ENCODE measurements at regions not wholly inside any gene's neighbourhood (a gene's known extent, or its start where the extent isn't known, plus 50 kb on each side); places are given as distances from the start of the nearest gene placed in this dataset.
"Not testable (repeated sequence)": the region's sequence is repeated elsewhere in the genome, so short reads cannot be mapped to it uniquely, and the experiment has no call there.

- no peak for DNase-seq
These were observed 211.9 kb downstream of the FGF9 start for GRCh38 chr13:21882766-21883165.

- no peak for DNase-seq
These were observed 212.8 kb downstream of the FGF9 start for GRCh38 chr13:21883713-21884112.

GRCh38 chr13:21884299-21884909 lies 213.5 kb downstream of the FGF9 start:
- DNase-seq: no peak

- no peak for DNase-seq
These were observed 214.2 kb downstream of the FGF9 start for GRCh38 chr13:21884965-21885567.

DNA sequence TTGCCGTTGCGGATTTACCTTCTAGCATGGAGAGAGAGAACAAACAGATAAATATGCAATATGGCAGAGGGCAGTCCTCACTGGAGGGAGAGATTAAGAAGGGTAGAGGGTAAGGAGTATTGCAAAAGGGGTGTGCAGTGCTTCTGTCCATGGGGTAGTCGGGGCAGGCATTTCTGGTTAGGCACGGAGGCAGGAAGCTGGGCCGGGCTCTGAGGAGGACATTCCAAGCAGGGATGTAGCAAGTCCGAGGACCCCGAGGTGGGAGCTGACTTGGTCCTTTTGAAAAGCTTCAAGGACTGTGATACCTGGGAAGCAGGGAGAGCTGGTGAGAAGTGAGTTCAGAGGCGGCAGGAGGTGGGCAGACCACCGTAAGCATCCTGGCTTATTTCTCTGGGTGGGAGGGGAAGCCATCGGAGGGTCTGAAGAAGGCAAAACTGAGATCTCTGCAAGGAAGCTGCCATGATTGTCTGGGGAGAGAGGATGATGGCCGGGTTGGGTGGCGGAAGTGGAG lies 214.9 kb downstream of the FGF9 start:
- DNase-seq: no peak

DNA sequence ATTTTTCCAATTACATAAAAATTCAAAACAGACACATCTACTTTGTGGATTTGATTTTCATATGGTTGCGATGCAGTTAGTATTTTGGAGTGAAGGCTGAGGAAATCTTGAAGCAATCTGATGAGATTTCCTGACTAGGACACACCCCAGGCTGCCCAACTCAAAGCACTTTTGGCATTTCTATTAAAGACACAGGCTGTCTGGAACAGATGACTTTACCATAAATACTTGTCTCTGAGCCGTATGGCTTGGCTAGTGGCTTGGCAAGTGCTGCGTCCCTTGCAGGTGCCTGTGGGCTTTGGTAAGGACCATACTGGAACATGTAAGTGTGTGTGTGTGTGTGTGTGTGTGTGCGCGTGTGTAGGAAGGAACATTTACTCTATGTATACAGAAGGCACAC lies 218.8 kb downstream of the FGF9 start:
- DNase-seq: no peak

DNA sequence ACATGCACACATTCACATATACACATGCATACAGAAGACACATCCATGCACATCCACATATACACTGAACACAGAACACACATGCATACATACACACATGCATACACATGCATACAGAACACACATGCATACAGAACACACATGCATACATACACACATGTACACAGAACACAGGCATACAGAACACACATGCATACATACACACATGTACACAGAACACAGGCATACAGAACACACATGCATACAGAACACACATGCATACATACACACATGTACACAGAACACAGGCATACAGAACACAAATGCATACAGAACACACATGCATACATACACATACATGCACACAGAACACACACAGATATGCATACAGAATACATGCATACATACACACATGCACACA lies 219.3 kb downstream of the FGF9 start:
- DNase-seq: not testable (repeated sequence)

- DNase-seq: no peak
These were observed 223.2 kb downstream of the FGF9 start for GRCh38 chr13:21894091-21894490.

DNA sequence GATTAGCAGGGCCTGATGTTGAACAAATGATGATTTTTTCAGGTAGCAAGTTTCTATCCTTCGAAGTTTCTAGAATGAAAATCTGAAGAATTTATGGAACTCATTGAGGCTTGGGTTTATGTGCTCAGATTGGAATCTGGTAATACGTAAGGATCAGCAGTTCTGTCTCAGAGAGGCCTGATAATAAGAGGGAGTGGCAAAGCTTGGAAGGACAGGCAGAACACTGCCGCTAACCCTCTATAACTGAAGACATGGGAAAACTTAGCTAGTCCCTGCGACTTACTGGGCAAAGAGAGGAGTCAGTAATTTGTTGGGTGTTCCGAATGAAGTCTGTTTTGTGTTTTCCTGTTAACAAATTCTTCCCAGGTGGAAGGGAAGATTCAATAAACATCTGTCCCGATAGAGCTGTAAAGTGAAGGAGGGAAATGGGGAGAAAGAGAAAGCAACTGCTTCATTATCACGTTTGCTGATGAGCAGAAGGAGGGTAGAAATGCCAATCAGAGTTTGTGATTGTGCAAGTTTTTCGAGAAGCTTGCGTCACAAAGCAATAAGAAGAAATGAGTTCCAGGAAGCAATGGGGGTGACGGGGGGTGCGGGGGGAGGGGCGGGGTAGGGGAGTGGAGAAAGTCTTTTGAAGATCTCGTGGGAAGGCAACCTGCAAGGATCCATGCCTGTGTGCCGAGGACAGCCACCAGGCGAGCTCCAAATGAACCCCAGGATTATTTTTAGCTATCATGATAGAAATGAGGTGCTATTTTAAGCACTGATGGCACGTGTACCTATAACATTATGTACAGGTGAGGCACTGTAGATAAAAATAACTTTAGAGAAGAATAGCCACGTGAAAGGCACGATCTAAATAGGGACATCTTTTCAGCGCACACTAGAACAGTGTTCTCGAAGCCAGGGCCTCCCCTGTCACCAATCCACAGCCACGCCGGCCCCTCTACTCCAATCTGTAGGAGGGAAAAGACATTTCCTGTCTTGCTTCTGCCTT lies 224.1 kb downstream of the FGF9 start:
- DNase-seq: no peak

GRCh38 chr13:21895779-21896178 lies 224.9 kb downstream of the FGF9 start:
- no peak for DNase-seq

GRCh38 chr13:21897161-21897560 lies 226.3 kb downstream of the FGF9 start:
- no peak for DNase-seq

DNA sequence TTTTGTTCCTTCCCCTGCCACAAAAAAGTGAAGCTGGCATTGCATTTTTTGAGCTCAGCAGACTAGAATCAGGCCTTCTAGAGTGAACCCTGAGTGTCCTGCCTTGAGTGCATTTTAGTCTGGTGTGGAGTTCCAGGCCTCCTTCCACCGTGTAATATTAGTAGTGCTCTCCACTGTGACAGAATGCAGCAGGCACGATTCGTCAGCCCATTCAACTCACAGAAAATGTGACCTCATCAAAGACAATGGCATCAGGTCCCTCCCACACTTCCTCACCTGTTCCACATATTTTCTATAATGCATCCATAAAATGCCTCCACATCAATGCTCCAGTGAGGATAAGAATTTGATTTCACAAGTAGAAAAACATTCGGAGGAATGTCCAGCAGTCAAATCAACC lies 227.6 kb downstream of the FGF9 start:
- DNase-seq: no peak

GRCh38 chr13:21898945-21899344 lies 228.1 kb downstream of the FGF9 start:
- DNase-seq: no peak

DNA sequence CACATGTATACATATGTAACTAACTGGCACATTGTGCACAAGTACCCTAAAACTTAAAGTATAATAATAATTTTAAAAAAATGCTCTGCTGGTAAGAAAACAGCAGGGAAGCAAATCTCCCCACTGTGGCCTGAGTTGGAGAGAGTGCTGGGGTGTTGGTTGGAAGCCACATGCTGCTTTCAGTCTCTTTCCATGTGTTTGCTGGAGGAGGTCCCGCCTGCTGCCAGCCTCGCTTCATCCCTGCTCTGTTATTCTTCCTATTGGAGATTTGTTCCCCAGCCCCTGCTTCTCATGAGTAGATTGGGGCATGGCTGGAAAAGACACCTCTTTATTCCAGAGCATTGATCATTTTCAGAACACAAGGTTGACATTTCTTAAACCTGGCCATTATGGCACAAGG lies 230.5 kb downstream of the FGF9 start:
- no peak for DNase-seq

- DNase-seq: no peak
These were observed 231.2 kb downstream of the FGF9 start for GRCh38 chr13:21901811-21902708.

DNA sequence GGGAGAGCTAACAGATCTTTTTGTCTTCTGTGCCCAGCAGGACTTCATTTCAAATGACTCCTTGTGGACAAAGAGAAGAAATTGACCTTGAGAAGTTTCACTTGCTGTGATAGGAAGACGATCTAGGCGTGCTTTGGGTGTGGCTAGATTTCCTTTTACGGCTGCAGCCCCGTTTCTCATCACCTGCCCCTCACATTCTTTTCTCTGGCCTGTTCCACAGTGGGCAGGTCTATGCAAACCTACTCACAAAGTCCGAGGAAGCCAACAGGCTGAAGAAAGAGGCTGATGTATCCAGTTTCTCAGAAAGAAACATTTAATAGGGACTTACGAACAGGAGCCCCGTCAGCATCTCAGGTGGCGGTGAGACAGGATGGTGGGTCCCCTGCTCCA lies 231.8 kb downstream of the FGF9 start:
- DNase-seq: no peak

DNA sequence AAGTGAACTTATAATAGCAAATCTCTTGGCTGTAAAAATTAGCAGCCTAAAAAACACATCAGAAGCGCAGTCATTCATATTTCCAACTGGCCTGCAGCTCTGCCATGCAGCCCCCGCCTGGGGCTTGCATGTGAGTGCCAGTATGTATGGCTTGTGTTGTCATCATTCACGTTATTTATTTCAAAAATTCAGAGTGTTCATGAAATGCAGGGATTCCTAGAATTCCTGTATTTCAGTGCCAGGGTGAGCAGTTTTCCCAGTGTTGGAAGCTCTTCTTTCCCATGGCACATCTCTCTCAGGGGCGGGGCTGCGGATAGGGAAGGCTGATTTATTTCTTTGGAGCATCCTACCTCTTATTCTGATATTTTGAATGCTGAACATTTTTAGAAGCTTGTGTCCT lies 234.6 kb downstream of the FGF9 start:
- no peak for DNase-seq

DNA sequence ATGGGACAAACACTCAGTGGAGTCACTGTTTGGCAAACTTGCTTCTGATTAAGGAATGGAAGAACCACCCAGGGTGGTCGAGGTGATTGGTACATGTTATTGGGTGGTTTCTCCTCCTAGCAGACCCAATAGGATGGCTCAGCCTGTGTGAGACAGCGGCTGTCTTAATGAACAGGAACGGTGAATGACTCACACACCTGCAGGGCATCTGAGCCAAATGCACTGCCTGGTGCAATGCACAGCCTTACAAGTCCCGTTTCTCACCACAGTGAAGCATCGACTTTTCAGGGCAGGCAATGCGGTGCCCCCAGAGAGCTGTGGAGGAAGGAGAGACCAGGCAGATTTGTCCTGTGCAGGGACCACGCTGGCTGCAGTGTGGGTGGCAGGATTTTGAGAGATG lies 238.5 kb downstream of the FGF9 start:
- DNase-seq: no peak

GRCh38 chr13:21910546-21910945 lies 239.7 kb downstream of the FGF9 start:
- no peak for DNase-seq

DNA sequence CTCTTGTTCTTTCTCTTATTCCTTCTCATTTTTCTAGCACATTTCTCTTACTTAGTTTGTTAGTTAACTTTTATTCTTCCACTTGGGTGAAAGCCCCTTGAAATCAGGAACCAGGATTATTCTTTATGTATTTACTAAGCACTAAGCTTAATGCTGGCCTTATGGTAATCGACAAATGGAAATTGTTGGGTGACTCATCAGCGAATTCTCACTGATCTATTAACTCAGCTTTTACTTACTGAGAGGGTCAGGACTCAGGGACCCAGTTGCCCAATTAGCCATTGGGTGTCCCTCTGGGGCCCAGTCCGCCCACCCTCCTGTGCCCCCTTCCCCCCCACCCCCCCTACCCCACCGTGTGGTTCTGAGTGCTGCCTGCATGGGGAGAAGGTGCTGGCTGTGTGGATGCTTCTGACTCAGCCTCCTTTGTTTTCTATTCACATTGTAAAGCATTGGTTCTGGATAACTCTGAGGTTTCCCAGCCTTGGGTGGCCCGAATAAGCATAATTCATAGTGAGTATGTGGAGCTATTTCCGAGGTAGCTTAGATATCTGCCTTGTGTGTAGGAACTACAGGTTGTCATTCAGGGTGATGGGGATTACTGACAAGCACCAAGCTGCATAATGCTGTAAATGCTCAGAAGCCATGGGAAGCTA lies 240.9 kb downstream of the FGF9 start:
- DNase-seq: no peak

- no peak for DNase-seq
These were observed 242.1 kb downstream of the FGF9 start for GRCh38 chr13:21913010-21913409.

Data from KG1 (cell line).